ENCODE measurements at regions not wholly inside any gene's neighbourhood (a gene's known extent, or its start where the extent isn't known, plus 50 kb on each side); places are given as distances from the start of the nearest gene placed in this dataset.
A peak's percentile ranks its signal among the peaks of the same experiment; 100 is the strongest.

- TF ChIP-seq, protein P1, sequence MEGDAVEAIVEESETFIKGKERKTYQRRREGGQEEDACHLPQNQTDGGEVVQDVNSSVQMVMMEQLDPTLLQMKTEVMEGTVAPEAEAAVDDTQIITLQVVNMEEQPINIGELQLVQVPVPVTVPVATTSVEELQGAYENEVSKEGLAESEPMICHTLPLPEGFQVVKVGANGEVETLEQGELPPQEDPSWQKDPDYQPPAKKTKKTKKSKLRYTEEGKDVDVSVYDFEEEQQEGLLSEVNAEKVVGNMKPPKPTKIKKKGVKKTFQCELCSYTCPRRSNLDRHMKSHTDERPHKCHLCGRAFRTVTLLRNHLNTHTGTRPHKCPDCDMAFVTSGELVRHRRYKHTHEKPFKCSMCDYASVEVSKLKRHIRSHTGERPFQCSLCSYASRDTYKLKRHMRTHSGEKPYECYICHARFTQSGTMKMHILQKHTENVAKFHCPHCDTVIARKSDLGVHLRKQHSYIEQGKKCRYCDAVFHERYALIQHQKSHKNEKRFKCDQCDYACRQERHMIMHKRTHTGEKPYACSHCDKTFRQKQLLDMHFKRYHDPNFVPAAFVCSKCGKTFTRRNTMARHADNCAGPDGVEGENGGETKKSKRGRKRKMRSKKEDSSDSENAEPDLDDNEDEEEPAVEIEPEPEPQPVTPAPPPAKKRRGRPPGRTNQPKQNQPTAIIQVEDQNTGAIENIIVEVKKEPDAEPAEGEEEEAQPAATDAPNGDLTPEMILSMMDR (IDR thresholded peaks at IDR 0.05; ENCODE audit: control extremely low read depth, extremely low read depth), result no peak
- H3K4me3 ChIP-seq, result no peak overlapping the region
- H3K27me3 ChIP-seq (ENCODE audit: control insufficient read depth in 3 of 3, insufficient read depth in 3 of 3, low read length in 2 of 3), result no peaks in the 10 kb centered on the region
- H3K9ac ChIP-seq (ENCODE audit: insufficient read depth in 1 of 2, low read length in 2 of 2), result no peak overlapping the region
- H3K27ac ChIP-seq (ENCODE audit: low read depth in 1 of 2, low read length in 1 of 2), result no peak overlapping the region
- 76 to 80% methylated on average over 5 of the region's 5 CpGs for WGBS, 2 donors
- ATAC-seq (ENCODE audit: insufficient read depth, low FRiP score) (no peak), DNase-seq (no peak)
- no peaks in the 10 kb centered on the region for H3K4me1 ChIP-seq (ENCODE audit: control insufficient read depth in 5 of 5, insufficient read depth in 5 of 5, low read length in 5 of 5)
- no peaks in the 10 kb centered on the region for H3K36me3 ChIP-seq (ENCODE audit: control insufficient read depth in 4 of 4, insufficient read depth in 4 of 4, low read length in 4 of 4)
- peaks cover 0 to 2% (median 0%) of the 10 kb centered on the region in 4 donors for H3K9me3 ChIP-seq (ENCODE audit: control insufficient read depth in 4 of 4, insufficient read depth in 3 of 4, low read length in 3 of 4)
Observed at GRCh38 chr7:153430931-153431330, 621.3 kb upstream of the DPP6 start.

DNA sequence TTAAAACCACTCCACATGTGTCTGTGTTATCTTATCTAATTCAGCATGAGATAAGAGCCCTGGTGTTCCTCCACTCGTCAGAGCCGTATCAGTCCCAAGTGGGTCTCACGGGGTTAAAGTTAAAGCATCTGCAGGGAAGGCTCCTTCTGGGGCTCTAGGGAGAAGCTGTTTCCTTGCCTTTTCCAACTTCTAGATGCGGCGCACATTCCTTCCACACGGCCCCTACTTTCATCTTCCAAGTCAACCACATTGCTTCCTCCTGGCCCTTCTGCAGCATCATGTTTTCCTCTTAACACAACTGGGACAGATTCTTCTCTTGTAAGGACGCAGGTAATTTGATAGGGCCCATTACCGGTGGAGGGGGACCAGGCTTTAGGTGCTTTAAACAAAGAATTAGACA is 620.1 kb upstream of the DPP6 start:
- Histone ChIP-seq H3K36me3 (ENCODE audit: control insufficient read depth in 4 of 4, insufficient read depth in 4 of 4, low read length in 4 of 4) (no peaks in the 10 kb centered on the region), H3K9me3 (ENCODE audit: control insufficient read depth in 4 of 4, insufficient read depth in 3 of 4, low read length in 3 of 4) (peaks cover 0 to 2% (median 0%) of the 10 kb centered on the region in 4 donors), H3K4me3 (no peak overlapping the region), H3K27ac (ENCODE audit: low read depth in 1 of 2, low read length in 1 of 2) (no peak overlapping the region), H3K27me3 (ENCODE audit: control insufficient read depth in 3 of 3, insufficient read depth in 3 of 3, low read length in 2 of 3) (no peaks in the 10 kb centered on the region), H3K9ac (ENCODE audit: insufficient read depth in 1 of 2, low read length in 2 of 2) (no peak overlapping the region), H3K4me1 (ENCODE audit: control insufficient read depth in 5 of 5, insufficient read depth in 5 of 5, low read length in 5 of 5) (no peaks in the 10 kb centered on the region)
- DNase-seq, result peak; percentile 3 to 24 (median 10)
- no peak for ATAC-seq (ENCODE audit: insufficient read depth, low FRiP score)
- TF ChIP-seq, protein P1 (IDR thresholded peaks at IDR 0.05; ENCODE audit: control extremely low read depth, extremely low read depth), result no peak
- WGBS, 2 donors, result 33 to 55% methylated on average over 8 of the region's 8 CpGs

GRCh38 chr7:153433223-153433622 is 619.0 kb upstream of the DPP6 start:
- H3K27me3 ChIP-seq (ENCODE audit: control insufficient read depth in 3 of 3, insufficient read depth in 3 of 3, low read length in 2 of 3), result no peaks in the 10 kb centered on the region
- DNase-seq (no peak), ATAC-seq (ENCODE audit: insufficient read depth, low FRiP score) (no peak)
- TF ChIP-seq, protein P1 (IDR thresholded peaks at IDR 0.05; ENCODE audit: control extremely low read depth, extremely low read depth), result no peak
- no peak overlapping the region for H3K9ac ChIP-seq (ENCODE audit: insufficient read depth in 1 of 2, low read length in 2 of 2)
- H3K9me3 ChIP-seq (ENCODE audit: control insufficient read depth in 4 of 4, insufficient read depth in 3 of 4, low read length in 3 of 4), result peaks cover 0 to 2% (median 0%) of the 10 kb centered on the region in 4 donors
- H3K4me1 ChIP-seq (ENCODE audit: control insufficient read depth in 5 of 5, insufficient read depth in 5 of 5, low read length in 5 of 5), result no peaks in the 10 kb centered on the region
- no peak overlapping the region for H3K27ac ChIP-seq (ENCODE audit: low read depth in 1 of 2, low read length in 1 of 2)
- 90 to 94% methylated on average over 8 of the region's 8 CpGs for WGBS, 2 donors
- H3K4me3 ChIP-seq, result no peak overlapping the region
- no peaks in the 10 kb centered on the region for H3K36me3 ChIP-seq (ENCODE audit: control insufficient read depth in 4 of 4, insufficient read depth in 4 of 4, low read length in 4 of 4)

- Histone ChIP-seq H3K4me1 (ENCODE audit: control insufficient read depth in 5 of 5, insufficient read depth in 5 of 5, low read length in 5 of 5) (no peaks in the 10 kb centered on the region), H3K4me3 (no peak overlapping the region), H3K9me3 (ENCODE audit: control insufficient read depth in 4 of 4, insufficient read depth in 3 of 4, low read length in 3 of 4) (peaks cover 0 to 2% (median 0%) of the 10 kb centered on the region in 4 donors), H3K27me3 (ENCODE audit: control insufficient read depth in 3 of 3, insufficient read depth in 3 of 3, low read length in 2 of 3) (no peaks in the 10 kb centered on the region), H3K36me3 (ENCODE audit: control insufficient read depth in 4 of 4, insufficient read depth in 4 of 4, low read length in 4 of 4) (no peaks in the 10 kb centered on the region), H3K27ac (ENCODE audit: low read depth in 1 of 2, low read length in 1 of 2) (no peak overlapping the region), H3K9ac (ENCODE audit: insufficient read depth in 1 of 2, low read length in 2 of 2) (no peak overlapping the region)
- WGBS, 2 donors, result 54 to 65% methylated on average over 5 of the region's 5 CpGs
- no peak for DNase-seq
- no peak for ATAC-seq (ENCODE audit: insufficient read depth, low FRiP score)
- TF ChIP-seq, protein P1 (IDR thresholded peaks at IDR 0.05; ENCODE audit: control extremely low read depth, extremely low read depth), result no peak
Observed at GRCh38 chr7:153440715-153441114, 611.5 kb upstream of the DPP6 start.

All from lung (tissue), 11 donors.